ENCODE measurements at regions not wholly inside any gene's neighbourhood (a gene's known extent, or its start where the extent isn't known, plus 50 kb on each side); places are given as distances from the start of the nearest gene placed in this dataset.

DNA sequence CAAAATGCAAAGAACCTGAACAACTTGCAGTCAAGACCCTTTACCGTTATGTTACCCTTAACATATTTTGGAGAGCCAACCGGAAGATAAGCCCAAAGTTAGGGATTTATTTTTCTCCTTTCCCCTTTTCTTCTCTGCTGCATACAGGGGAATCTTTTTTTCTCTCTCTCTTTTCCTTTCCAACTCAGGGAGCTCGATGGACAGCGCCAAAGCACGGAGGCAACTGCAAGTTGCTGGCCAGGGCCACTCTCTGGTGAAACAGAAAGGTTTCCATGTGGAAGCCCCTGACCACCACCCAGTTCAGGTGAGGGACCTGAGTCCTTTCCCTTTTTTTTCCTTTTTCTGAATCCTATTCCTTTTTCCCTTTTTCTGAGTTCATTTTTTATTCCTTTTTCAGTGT is 98.8 kb upstream of the COX10 start:
- TF ChIP-seq, protein P1, sequence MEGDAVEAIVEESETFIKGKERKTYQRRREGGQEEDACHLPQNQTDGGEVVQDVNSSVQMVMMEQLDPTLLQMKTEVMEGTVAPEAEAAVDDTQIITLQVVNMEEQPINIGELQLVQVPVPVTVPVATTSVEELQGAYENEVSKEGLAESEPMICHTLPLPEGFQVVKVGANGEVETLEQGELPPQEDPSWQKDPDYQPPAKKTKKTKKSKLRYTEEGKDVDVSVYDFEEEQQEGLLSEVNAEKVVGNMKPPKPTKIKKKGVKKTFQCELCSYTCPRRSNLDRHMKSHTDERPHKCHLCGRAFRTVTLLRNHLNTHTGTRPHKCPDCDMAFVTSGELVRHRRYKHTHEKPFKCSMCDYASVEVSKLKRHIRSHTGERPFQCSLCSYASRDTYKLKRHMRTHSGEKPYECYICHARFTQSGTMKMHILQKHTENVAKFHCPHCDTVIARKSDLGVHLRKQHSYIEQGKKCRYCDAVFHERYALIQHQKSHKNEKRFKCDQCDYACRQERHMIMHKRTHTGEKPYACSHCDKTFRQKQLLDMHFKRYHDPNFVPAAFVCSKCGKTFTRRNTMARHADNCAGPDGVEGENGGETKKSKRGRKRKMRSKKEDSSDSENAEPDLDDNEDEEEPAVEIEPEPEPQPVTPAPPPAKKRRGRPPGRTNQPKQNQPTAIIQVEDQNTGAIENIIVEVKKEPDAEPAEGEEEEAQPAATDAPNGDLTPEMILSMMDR (IDR thresholded peaks at IDR 0.05; ENCODE audit: insufficient read depth, low read depth, low read length) = no peak
- TF ChIP-seq EZH2 (IDR thresholded peaks at IDR 0.05; ENCODE audit: insufficient read depth, low read length) = no peak
